ENCODE measurements at regions not wholly inside any gene's neighbourhood (a gene's known extent, or its start where the extent isn't known, plus 50 kb on each side); places are given as distances from the start of the nearest gene placed in this dataset.
"Not testable (repeated sequence)": the region's sequence is repeated elsewhere in the genome, so short reads cannot be mapped to it uniquely, and the experiment has no call there.

DNA sequence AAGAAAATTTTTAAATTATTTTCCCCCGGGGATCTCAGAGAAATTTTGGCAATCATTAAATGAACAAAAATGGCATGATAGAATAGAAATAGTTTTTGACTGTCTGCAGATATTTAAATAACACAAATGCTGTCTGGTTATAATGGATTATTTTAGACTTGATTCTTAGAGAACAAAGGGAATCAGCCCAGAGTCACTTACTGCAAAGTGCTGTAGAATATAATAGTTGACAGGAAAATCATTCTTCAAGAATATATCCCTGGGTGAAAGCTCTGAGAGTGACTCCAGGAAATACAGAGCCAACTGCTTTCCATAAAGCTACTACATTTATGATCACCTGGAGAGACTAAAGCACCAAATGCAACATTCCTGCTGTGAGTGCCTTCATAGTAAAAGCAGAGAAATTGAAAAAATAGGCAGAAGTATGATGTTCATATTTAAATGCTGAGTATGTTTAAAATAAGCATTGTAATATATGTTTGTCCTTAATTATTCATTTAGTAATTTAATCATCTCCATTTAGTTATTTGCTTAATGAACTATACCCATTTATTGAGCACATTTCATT, 1765.8 kb downstream of the SLITRK1 start:
- intact Hi-C loops (cut with DNase I), result no loop called here
- DNase-seq (ENCODE audit: low spot score), result no peak

GRCh38 chr13:82115391-82115790, 1766.9 kb downstream of the SLITRK1 start:
- no peak for DNase-seq (ENCODE audit: low spot score)
- intact Hi-C loops (cut with DNase I), result no loop called here

DNA sequence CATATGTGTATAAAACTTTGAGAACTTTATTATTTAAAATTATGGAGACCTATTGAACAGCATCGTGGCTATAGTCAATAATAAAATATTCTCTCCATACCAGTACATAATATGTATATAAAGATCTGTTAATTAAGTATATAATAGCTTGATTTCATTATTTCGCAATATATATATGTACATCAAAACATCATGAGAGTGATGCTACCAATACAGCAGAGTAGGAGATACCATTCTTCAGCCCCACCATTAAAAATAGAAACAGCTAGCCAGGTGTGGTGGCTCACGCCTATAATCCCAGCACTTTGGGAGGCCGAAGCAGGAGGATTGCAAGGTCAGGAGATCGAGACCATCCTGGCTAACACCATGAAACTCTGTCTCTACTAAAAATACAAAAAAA, 1755.3 kb upstream of the SPRY2 start:
- no peak for DNase-seq (ENCODE audit: low spot score)
- intact Hi-C loops (cut with DNase I), result no loop called here

GRCh38 chr13:82092312-82092711, 1751.4 kb upstream of the SPRY2 start:
- intact Hi-C loops (cut with DNase I), result no loop called here
- no peak for DNase-seq (ENCODE audit: low spot score)

- intact Hi-C loops (cut with DNase I), result no loop called here
- no peak for DNase-seq (ENCODE audit: low spot score)
Measured at GRCh38 chr13:82088781-82089180, 1747.9 kb upstream of the SPRY2 start.

GRCh38 chr13:82076496-82076895, 1735.6 kb upstream of the SPRY2 start:
- intact Hi-C loops (cut with DNase I), result no loop called here
- no peak for DNase-seq (ENCODE audit: low spot score)

DNA sequence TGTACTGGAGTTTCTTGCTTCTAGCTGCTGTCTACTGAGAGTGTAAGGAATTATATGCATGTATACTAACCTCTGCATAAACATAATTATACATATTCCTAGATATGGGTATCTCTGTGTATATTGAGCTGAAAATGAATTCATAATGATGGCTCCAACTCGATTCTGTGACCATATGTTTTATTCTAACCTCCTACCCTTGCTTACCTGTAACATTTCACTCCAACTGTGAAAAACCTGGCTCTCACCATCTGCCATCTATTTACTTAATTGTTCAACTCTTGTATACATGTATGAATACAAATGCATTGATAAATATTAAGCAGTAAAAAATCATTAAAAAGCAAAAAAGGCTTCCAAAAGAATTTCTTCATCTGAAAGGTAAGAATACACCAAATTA, 1729.5 kb upstream of the SPRY2 start:
- no peak for DNase-seq (ENCODE audit: low spot score)
- intact Hi-C loops (cut with DNase I), result no loop called here

DNA sequence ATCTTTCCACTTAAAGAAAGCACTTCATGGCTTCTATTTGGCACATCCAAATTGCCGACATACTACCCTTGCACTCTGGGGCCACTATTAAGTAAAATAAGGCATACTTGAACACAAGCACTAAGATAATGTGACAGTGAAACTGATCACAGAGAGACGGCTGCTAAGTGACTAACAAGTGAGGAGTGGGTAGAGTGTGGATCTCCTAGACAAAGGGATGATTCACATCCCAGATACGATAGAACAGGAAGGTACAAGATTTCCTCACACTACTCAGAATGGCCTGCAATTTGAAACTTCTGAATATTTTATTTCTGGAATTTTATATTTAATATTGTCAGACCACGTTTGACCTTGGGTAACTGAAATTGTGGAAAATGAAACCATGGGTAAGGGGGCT, 1721.8 kb upstream of the SPRY2 start:
- no peak for DNase-seq (ENCODE audit: low spot score)

GRCh38 chr13:82058364-82058763, 1717.4 kb upstream of the SPRY2 start:
- intact Hi-C loops (cut with DNase I), result no loop called here
- DNase-seq (ENCODE audit: low spot score), result no peak

More for the DNA sequence above, 1721.8 kb upstream of the SPRY2 start:
- intact Hi-C loops (cut with DNase I), result no loop called here

DNA sequence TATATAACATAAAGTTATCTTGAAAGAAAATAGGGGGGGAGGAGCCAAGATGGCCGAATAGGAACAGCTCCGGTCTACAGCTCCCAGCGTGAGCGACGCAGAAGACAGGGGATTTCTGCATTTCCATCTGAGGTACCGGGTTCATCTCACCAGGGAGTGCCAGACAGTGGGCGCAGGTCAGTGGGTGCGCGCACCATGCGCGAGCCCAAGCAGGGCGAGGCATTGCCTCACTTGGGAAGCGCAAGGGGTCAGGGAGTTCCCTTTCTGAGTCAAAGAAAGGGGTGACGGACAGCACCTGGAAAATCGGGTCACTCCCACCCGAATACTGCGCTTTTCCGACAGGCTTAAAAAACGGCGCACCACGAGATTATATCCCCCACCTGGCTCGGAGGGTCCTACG, 1704.4 kb upstream of the SPRY2 start:
- DNase-seq (ENCODE audit: low spot score); intact Hi-C loops (cut with DNase I): not testable (repeated sequence)

DNA sequence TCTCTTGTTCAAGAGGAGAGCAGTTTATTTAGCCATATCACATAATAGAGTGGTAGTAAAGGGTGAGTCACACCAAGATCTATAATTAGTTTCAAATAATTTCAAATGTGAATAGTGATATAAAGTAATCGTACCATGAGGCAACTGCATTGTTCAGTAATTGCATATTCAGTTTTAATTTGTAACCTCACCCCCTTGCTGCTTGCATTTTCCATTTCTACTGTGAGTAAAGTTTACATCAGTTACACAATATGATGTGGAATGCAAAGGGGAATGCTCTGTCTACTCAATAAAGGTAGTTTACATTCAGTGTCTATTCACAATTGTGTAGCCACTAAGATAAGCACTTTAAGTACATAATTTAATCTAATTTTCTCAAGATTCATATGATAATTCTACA, 1695.7 kb upstream of the SPRY2 start:
- DNase-seq (ENCODE audit: low spot score), result no peak
- intact Hi-C loops (cut with DNase I), result no loop called here

GRCh38 chr13:82011355-82011754, 1670.4 kb upstream of the SPRY2 start:
- DNase-seq (ENCODE audit: low spot score), result no peak
- intact Hi-C loops (cut with DNase I), result no loop called here

DNA sequence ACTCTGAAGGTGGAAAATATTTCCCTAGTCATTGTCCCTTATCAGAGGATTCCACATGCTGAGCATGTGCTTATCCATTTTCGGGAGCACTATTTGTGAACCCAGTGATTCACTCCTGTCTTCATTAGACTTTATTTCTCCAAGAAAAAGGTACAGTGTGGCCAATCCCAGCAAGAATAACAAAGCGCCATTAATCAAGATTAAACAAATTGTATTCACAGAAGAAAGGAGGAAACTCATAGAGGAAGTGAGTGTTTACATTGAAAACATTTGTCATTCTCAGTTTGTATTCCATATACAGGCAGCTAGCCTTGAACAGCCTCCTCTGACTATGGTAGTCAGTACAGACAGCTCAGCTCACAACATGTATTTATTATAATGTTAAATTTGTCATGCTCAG, 1669.9 kb upstream of the SPRY2 start:
- no peak for DNase-seq (ENCODE audit: low spot score)
- intact Hi-C loops (cut with DNase I), result no loop called here

DNA sequence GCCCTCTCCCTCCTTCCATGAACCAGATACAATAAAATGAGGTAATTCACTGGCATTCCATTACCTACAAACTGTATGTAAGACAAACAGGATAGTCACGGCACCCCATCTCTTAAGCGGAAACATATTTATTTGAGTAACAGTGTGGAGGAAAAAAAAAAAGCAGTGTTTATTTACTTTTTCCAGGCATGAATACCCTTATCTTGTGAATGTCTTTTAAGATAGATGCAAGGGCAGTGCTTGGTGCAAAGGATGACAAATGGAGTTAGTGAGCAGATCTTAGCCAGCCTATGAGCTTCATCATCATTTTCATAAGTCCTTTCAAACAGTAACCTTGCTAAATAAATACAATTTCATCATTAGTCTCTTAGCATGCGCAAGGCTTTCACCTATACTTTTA, 1661.8 kb upstream of the SPRY2 start:
- DNase-seq (ENCODE audit: low spot score), result no peak
- intact Hi-C loops (cut with DNase I), result no loop called here

- intact Hi-C loops (cut with DNase I), result no loop called here
- no peak for DNase-seq (ENCODE audit: low spot score)
Measured at GRCh38 chr13:81995316-81995715, 1654.4 kb upstream of the SPRY2 start.

DNA sequence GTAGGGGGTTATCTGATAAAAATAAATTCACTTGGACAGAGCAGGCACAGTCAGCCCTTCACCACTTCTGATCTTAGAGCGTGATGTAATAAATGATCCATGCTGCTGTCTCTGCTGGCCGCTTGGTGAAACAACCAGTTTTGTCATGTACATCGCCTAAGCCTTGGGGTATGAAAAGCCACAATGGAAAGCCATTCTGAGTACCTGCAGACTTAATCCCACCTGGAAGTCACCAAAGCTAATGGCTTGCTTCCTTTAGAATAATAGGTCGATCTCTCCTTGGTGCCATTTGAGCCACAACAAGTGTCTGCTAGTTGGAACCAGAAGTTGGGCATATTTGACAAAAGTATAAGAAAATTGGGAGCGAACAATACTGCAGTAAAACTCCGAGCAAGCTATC, 1649.7 kb upstream of the SPRY2 start:
- intact Hi-C loops (cut with DNase I), result no loop called here
- no peak for DNase-seq (ENCODE audit: low spot score)

DNA sequence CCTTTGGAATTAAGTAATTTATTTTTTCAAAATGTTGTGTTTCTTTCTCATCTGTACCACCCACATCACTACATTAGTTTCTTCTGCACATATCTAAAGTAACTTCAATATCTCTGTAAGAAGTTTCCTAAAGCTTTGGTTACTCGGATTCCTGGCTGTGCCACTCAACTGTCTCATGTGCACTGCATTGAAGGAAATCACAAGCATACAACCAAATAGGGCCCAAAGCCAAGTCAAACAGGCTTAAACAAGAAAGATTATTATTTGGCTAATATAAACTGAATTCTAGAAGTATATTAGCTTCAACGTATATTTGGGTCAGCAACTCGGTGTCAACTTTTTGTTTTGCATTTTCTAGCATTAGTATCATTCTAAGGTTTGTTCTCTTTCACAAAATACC, 1647.6 kb upstream of the SPRY2 start:
- intact Hi-C loops (cut with DNase I), result no loop called here
- no peak for DNase-seq (ENCODE audit: low spot score)

DNA sequence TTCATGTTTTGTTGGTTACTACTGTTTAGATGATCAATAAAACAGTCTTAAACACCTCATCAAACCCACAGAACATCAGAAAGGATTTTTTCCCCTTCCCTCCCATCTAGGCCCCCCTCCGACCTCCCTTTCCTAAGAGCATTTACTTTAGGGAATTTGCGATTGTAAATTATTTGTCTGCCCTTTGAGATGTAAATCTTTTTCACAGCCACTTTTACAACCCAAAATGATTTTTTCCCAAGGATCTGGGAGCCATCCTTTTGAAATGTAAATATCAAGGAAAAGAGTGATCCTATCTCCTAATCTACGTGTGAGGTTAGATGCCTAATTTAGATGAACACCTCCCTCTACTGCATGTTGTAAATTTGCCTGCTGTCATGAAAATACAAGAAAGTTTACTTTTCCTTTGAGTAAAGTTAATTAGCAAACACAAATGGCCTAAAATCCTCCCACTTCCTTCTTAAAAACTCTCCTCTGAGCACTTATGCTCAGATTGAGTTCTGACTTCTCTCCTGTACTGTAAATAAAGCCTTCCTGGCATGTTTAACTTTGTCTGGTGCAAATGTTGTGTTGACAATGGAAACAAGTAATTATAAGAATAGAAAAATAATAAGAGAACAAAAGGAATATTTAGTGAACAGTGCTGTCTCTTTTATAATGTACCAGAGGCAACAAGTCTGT, 1646.9 kb upstream of the SPRY2 start:
- intact Hi-C loops (cut with DNase I), result no loop called here
- no peak for DNase-seq (ENCODE audit: low spot score)

- DNase-seq (ENCODE audit: low spot score), result no peak
- intact Hi-C loops (cut with DNase I), result no loop called here
Measured at GRCh38 chr13:81987159-81987558, 1646.2 kb upstream of the SPRY2 start.

DNA sequence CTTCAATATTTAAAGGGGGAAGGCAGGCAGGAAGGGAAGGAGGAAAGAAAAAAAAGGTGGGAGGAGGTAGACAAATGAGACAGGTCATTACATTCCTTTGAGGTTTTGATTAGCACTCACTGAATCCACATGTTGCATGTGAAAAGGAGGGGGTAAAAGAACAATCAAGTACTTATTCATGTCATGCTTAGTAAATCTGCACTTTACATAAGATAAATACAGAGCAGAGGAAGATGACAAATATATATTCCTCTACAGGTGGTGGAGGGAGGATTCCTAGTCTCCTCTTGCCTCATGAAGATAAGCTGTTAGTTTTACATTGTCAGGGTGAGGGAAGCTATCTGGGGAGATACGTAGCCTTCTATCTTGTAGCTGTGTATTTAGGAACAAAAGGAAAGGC, 1645.4 kb upstream of the SPRY2 start:
- intact Hi-C loops (cut with DNase I), result no loop called here
- no peak for DNase-seq (ENCODE audit: low spot score)

GRCh38 chr13:81957121-81957520, 1616.2 kb upstream of the SPRY2 start:
- intact Hi-C loops (cut with DNase I), result no loop called here
- DNase-seq (ENCODE audit: low spot score), result no peak

DNA sequence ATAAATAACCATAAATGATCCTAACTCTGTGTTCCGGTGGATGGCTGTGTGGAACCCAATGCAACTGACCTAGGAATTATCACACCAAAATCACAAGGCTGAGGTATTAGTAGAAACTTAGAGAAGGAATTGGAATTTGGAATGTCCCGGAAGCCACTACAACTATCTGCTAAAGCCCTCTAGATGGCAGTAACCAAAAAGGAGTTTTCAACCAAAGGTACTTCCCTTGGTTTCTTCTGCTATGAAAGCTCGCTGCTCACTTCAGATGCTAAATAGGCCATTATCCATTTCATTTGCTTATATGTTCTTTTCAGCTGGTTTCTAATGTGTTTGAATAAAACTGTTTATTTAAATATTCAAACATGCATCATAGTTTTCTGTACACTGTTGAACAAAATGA, 1589.1 kb upstream of the SPRY2 start:
- intact Hi-C loops (cut with DNase I), result no loop called here
- no peak for DNase-seq (ENCODE audit: low spot score)
